Stimulated activated memory B cell treated with anti-CD40 and anti-IgM and Interleukin-4, amounts not matched to agents 10 μg/mL and 1 μg/mL and 100 μg/mL, for 72 hours (primary cell): ENCODE measurements at regions not wholly inside any gene's neighbourhood (a gene's known extent, or its start where the extent isn't known, plus 50 kb on each side); places are given as distances from the start of the nearest gene placed in this dataset.

ENCODE experiments used
- ATAC-seq: fragments of 150-1000 bp; cut with Tn5 transposase; 2 replicates; pipeline ENCODE4 v1.10.0; 2021
- H3K27ac Mint-ChIP-seq: one replicate; pipeline ENCODE4 v1.8.0; 2022; ENCODE audit warnings: mild to moderate bottlenecking, mixed read lengths
- H3K27me3 Mint-ChIP-seq: one replicate; pipeline ENCODE4 v1.8.0; 2022; ENCODE audit warnings: mixed read lengths
- H3K36me3 Mint-ChIP-seq: one replicate; pipeline ENCODE4 v1.8.0; 2022; ENCODE audit warnings: mixed read lengths
- H3K4me1 Mint-ChIP-seq: one replicate; pipeline ENCODE4 v1.8.0; 2022; ENCODE audit warnings: mixed read lengths
- H3K4me3 Mint-ChIP-seq: one replicate; pipeline ENCODE4 v1.8.0; 2022; ENCODE audit warnings: mild to moderate bottlenecking, moderate library complexity, mixed read lengths
- H3K9me3 Mint-ChIP-seq: one replicate; pipeline ENCODE4 v1.8.0; 2022; ENCODE audit warnings: mixed read lengths

DNA sequence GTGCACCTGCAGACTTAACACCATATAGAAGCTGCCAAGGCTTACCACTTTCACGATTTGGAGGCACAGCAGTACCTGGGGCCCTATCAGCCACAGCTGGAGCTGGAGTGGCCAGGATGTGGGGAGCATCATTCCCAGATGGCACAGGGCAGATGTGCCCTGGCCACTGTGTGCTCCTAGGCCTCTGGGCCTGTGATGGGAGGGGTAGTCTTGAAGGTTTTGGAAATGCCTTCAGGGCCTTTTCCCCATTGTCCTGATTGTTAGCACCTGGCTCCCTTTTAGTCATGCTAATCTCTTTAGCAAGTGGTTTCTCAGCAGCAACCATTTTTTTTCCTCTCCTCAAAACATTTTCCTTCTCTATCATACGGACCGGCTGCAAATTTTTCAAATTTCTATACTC, 490.2 kb downstream of the RAB28 start:
- H3K9me3 Mint-ChIP-seq: peaks cover 11% of the 10 kb centered on the region
- H3K4me1 Mint-ChIP-seq: no peaks in the 10 kb centered on the region
- H3K27me3 Mint-ChIP-seq: no peaks in the 10 kb centered on the region
- no peak overlapping the region for H3K4me3 Mint-ChIP-seq
- H3K36me3 Mint-ChIP-seq: peaks cover 7% of the 10 kb centered on the region
- no peak for ATAC-seq
- no peak overlapping the region for H3K27ac Mint-ChIP-seq

DNA sequence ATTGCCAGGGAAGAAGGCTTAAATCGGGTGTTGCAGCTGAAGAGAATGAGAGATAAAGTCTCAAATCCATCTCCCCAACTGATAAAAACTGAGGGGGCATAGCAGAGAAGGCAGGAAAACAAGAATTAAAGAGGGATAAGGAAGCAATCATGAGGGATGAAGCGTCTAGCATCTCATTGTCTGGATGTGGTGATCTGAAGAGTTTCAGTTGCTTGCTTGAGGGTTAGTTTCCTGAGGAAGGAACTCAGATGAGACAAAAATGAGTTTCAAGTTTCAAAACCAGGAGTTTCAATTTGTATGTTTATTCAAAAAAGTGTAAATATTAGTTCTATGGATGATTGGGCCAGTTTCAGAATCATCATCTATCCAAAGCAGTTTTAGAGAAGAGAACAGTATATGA, 496.9 kb downstream of the RAB28 start:
- H3K27ac Mint-ChIP-seq: no peak overlapping the region
- H3K27me3 Mint-ChIP-seq: no peaks in the 10 kb centered on the region
- ATAC-seq: no peak
- H3K36me3 Mint-ChIP-seq: no peaks in the 10 kb centered on the region
- peaks cover 6% of the 10 kb centered on the region for H3K9me3 Mint-ChIP-seq
- H3K4me3 Mint-ChIP-seq: no peak overlapping the region
- H3K4me1 Mint-ChIP-seq: no peaks in the 10 kb centered on the region

GRCh38 chr4:12979797-12980196, 504.3 kb downstream of the RAB28 start:
- H3K27me3 Mint-ChIP-seq: no peaks in the 10 kb centered on the region
- ATAC-seq: no peak
- no peaks in the 10 kb centered on the region for H3K4me1 Mint-ChIP-seq
- peaks cover 8% of the 10 kb centered on the region for H3K9me3 Mint-ChIP-seq
- H3K4me3 Mint-ChIP-seq: no peak overlapping the region
- peaks cover 6% of the 10 kb centered on the region for H3K36me3 Mint-ChIP-seq
- H3K27ac Mint-ChIP-seq: no peak overlapping the region

GRCh38 chr4:12978310-12978709, 505.8 kb downstream of the RAB28 start:
- H3K27ac Mint-ChIP-seq: no peak overlapping the region
- peaks cover 10% of the 10 kb centered on the region for H3K9me3 Mint-ChIP-seq
- no peaks in the 10 kb centered on the region for H3K4me1 Mint-ChIP-seq
- H3K4me3 Mint-ChIP-seq: no peak overlapping the region
- no peaks in the 10 kb centered on the region for H3K27me3 Mint-ChIP-seq
- peaks cover 6% of the 10 kb centered on the region for H3K36me3 Mint-ChIP-seq
- no peak for ATAC-seq

DNA sequence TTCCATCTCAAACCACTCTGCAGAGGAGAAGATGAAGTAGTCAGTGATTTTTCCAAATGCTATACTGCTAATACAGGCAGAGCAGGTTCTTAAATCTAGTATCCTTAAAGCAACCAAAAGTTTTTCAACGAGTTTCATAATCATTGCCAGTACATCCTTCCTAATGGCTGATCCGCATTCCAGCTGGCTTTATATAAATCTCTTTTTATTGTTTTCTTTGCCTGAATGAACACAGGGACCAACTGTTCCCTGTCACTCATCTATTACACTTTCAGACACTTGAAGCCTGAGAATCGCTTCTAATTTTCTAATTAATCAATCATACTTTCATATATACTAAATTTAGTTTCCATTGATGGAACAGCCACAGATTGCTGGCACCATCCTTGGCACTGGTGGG, 508.6 kb downstream of the RAB28 start:
- Mint-ChIP-seq H3K4me3 (no peak overlapping the region), H3K9me3 (peaks cover 2% of the 10 kb centered on the region), H3K27me3 (no peaks in the 10 kb centered on the region), H3K36me3 (no peaks in the 10 kb centered on the region), H3K4me1 (no peaks in the 10 kb centered on the region), H3K27ac (no peak overlapping the region)
- ATAC-seq: no peak

GRCh38 chr4:12973522-12973921, 510.6 kb downstream of the RAB28 start:
- Mint-ChIP-seq H3K36me3 (no peaks in the 10 kb centered on the region), H3K4me1 (no peaks in the 10 kb centered on the region), H3K9me3 (peaks cover 2% of the 10 kb centered on the region), H3K4me3 (no peak overlapping the region), H3K27ac (no peak overlapping the region), H3K27me3 (no peaks in the 10 kb centered on the region)
- no peak for ATAC-seq

- H3K4me1 Mint-ChIP-seq: no peaks in the 10 kb centered on the region
- no peaks in the 10 kb centered on the region for H3K9me3 Mint-ChIP-seq
- ATAC-seq: no peak
- no peak overlapping the region for H3K4me3 Mint-ChIP-seq
- no peak overlapping the region for H3K27ac Mint-ChIP-seq
- no peaks in the 10 kb centered on the region for H3K27me3 Mint-ChIP-seq
- H3K36me3 Mint-ChIP-seq: no peaks in the 10 kb centered on the region
Observed at GRCh38 chr4:12968345-12968744, 515.8 kb downstream of the RAB28 start.

- Mint-ChIP-seq H3K36me3 (no peaks in the 10 kb centered on the region), H3K4me3 (no peak overlapping the region), H3K27ac (no peak overlapping the region), H3K27me3 (no peaks in the 10 kb centered on the region), H3K9me3 (no peaks in the 10 kb centered on the region), H3K4me1 (no peaks in the 10 kb centered on the region)
- ATAC-seq: no peak
Observed at GRCh38 chr4:12966726-12967125, 517.4 kb downstream of the RAB28 start.

DNA sequence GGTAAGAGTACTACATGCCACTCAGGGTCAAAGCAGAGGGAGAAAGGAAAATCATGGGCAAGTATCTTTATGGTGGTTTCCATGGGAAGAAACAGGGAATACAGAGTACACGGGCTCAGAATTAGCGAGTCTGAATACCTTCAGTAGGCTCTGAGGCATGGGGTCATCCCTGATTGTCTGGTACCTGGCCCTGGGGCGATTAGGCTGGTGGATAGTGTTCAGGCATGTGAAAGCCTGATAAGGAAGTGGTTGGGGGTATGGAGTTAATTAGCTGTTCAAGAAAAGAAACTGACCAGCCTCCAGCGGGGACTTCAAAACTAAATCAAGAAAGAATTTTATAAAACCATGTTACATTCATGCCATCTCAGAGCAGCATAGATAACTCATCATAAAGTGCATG, 518.8 kb downstream of the RAB28 start:
- H3K9me3 Mint-ChIP-seq: no peaks in the 10 kb centered on the region
- H3K4me3 Mint-ChIP-seq: no peak overlapping the region
- no peaks in the 10 kb centered on the region for H3K27me3 Mint-ChIP-seq
- no peaks in the 10 kb centered on the region for H3K36me3 Mint-ChIP-seq
- H3K27ac Mint-ChIP-seq: no peak overlapping the region
- no peak for ATAC-seq
- H3K4me1 Mint-ChIP-seq: no peaks in the 10 kb centered on the region

- ATAC-seq: no peak
- Mint-ChIP-seq H3K4me3 (no peak overlapping the region), H3K4me1 (no peaks in the 10 kb centered on the region), H3K27me3 (no peaks in the 10 kb centered on the region), H3K9me3 (no peaks in the 10 kb centered on the region), H3K36me3 (no peaks in the 10 kb centered on the region), H3K27ac (no peak overlapping the region)
Observed at GRCh38 chr4:12963912-12964311, 520.2 kb downstream of the RAB28 start.

DNA sequence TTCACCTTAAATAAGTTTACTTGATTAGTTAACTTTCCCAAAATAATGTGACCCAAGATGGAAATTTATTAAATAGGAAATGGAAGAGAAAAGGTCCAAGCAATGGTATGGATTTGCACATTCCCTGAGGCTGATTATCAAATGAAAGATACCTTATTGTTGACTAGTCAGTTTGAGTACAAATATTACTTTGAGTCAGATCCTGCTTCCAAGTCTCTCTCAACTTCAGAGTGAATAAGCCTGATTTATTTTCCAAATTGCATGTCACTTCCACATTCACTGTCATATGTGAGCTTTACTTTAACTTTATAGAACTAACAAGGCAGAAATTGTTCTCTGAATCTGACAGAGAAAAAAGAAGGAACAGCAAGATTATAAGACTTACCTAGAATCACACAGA, 520.8 kb downstream of the RAB28 start:
- Mint-ChIP-seq H3K36me3 (no peaks in the 10 kb centered on the region), H3K4me1 (no peaks in the 10 kb centered on the region), H3K4me3 (no peak overlapping the region), H3K9me3 (no peaks in the 10 kb centered on the region), H3K27ac (no peak overlapping the region), H3K27me3 (no peaks in the 10 kb centered on the region)
- ATAC-seq: no peak

DNA sequence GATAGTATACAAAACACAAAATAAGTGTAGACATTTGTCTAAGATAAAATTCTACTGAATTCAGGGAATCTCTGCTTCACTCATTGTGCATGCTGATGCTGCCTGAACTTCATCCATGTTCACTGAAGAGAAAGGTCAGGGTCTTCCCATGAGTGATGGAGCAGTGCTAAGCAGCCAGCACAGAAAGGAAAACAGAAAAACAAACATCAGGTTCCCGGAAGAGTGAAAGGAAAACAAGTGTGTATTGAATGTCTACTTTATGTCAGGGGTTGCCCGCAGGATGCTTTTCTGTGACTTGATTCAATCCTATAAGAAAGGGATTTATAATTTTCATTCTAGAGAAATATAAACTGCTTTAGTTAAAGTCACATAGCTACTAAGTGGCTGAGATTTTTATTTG, 522.4 kb downstream of the RAB28 start:
- H3K9me3 Mint-ChIP-seq: no peaks in the 10 kb centered on the region
- no peaks in the 10 kb centered on the region for H3K36me3 Mint-ChIP-seq
- H3K27ac Mint-ChIP-seq: no peak overlapping the region
- no peak for ATAC-seq
- H3K27me3 Mint-ChIP-seq: no peaks in the 10 kb centered on the region
- no peaks in the 10 kb centered on the region for H3K4me1 Mint-ChIP-seq
- no peak overlapping the region for H3K4me3 Mint-ChIP-seq

DNA sequence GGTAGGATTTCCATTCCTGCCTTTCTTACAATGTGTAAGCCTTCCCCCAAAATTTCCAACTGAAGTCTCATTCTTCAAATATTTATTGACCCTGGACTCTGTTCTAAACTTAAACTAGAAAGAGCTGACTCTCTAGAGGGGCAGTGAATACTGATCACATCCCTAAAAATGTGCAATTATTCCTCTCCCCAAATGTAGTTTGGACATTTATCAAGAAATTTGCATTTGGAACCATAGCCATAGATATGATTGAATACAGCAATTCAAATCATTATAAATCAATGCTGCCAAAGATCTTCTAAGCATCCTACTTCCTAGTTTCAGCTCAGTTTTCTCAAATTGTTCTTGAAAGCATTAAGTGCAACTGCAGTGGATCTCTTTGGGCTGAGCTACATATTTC, 525.7 kb downstream of the RAB28 start:
- no peaks in the 10 kb centered on the region for H3K4me1 Mint-ChIP-seq
- no peak for ATAC-seq
- H3K36me3 Mint-ChIP-seq: no peaks in the 10 kb centered on the region
- H3K27ac Mint-ChIP-seq: no peak overlapping the region
- H3K27me3 Mint-ChIP-seq: no peaks in the 10 kb centered on the region
- no peaks in the 10 kb centered on the region for H3K9me3 Mint-ChIP-seq
- H3K4me3 Mint-ChIP-seq: no peak overlapping the region

GRCh38 chr4:12957108-12957507, 527.0 kb downstream of the RAB28 start:
- ATAC-seq: no peak
- H3K4me3 Mint-ChIP-seq: no peak overlapping the region
- no peaks in the 10 kb centered on the region for H3K9me3 Mint-ChIP-seq
- H3K27ac Mint-ChIP-seq: no peak overlapping the region
- H3K36me3 Mint-ChIP-seq: no peaks in the 10 kb centered on the region
- no peaks in the 10 kb centered on the region for H3K4me1 Mint-ChIP-seq
- no peaks in the 10 kb centered on the region for H3K27me3 Mint-ChIP-seq

GRCh38 chr4:12956026-12956425, 528.1 kb downstream of the RAB28 start:
- H3K4me3 Mint-ChIP-seq: no peak overlapping the region
- ATAC-seq: no peak
- H3K27ac Mint-ChIP-seq: no peak overlapping the region
- no peaks in the 10 kb centered on the region for H3K27me3 Mint-ChIP-seq
- no peaks in the 10 kb centered on the region for H3K4me1 Mint-ChIP-seq
- H3K36me3 Mint-ChIP-seq: no peaks in the 10 kb centered on the region
- no peaks in the 10 kb centered on the region for H3K9me3 Mint-ChIP-seq

DNA sequence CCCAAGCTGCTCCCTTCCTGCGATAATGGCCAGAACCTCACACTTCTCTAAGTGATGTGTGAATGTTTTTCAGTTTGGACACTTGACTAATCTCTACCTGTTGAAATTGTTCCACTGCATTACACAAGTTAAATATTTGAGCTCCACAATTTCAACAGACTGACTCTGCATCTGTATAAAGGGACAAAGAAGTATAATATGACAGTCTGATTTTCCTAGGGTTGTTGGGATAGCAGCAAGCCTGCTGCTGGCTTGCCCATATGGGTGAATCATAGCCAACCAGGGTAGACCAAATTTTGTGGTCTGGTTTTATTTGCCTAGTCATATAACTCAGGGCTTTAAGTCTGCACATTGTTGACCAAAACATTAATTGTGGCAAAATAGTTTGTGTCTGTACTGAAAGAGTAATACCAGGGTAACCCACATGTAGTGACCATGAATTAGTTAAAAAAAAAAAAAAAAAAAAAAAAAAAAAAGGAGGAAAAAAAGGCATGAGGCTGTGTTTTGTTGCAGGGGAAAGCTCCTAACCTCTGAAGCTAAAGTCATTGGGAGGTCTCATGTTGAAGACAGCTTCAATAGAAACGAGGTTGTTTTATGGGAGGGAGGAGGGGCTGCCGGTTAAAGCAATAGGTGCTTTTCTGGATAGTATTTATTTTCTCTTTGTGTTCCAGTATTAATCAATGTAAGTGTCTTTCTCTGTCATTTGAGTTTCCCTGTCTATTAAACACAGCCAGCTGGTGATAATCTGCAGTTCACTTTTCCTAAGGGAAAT, 534.2 kb downstream of the RAB28 start:
- no peaks in the 10 kb centered on the region for H3K4me1 Mint-ChIP-seq
- H3K27ac Mint-ChIP-seq: no peak overlapping the region
- H3K9me3 Mint-ChIP-seq: peaks cover 3% of the 10 kb centered on the region
- H3K4me3 Mint-ChIP-seq: no peak overlapping the region
- no peaks in the 10 kb centered on the region for H3K36me3 Mint-ChIP-seq
- H3K27me3 Mint-ChIP-seq: no peaks in the 10 kb centered on the region
- ATAC-seq: no peak

DNA sequence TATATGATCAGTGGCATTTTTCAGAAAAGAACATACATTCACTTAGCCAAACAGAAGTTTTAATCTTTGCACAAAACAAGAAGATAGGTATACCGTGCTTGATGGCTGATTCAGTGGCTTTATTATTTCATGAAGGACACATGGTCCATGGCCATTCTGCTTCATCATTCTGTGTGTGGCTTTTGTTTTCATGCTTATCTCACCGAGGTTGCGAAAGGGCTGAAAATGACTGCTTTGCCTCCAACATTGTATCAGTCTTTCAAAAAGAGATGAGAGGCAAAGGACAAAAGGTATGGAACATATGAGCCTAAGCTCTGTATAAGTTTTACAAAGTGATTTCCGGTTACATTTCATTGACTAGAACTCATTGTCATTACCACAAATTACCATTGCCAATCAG, 541.1 kb downstream of the RAB28 start:
- ATAC-seq: no peak
- Mint-ChIP-seq H3K27ac (no peak overlapping the region), H3K9me3 (peaks cover 3% of the 10 kb centered on the region), H3K36me3 (no peaks in the 10 kb centered on the region), H3K27me3 (no peaks in the 10 kb centered on the region), H3K4me3 (no peak overlapping the region), H3K4me1 (no peaks in the 10 kb centered on the region)
